Sciatic nerve (tissue), 2 donors: ENCODE measurements at regions not wholly inside any gene's neighbourhood (a gene's known extent, or its start where the extent isn't known, plus 50 kb on each side); places are given as distances from the start of the nearest gene placed in this dataset.
"Not testable (repeated sequence)": the region's sequence is repeated elsewhere in the genome, so short reads cannot be mapped to it uniquely, and the experiment has no call there.

Experiments used
- ATAC-seq: fragments of 200-7000 bp; cut with Tn5 transposase; one replicate; pipeline ENCODE4 v1.9.1; 2020; ENCODE audit warnings: mild to moderate bottlenecking, moderate library complexity
- DNase-seq: peaks from one replicate; pipeline ENCODE4 v3.0.0-alpha.2; 2020; ENCODE audit warnings: low spot score
- intact Hi-C: fragments of 100-400 bp; cut with DNase I; formaldehyde crosslinking; loops from one replicate; pipeline ENCODE4 v1.14.2; 2022
- donor health status: DM: no; HTN: no; CAD: no.
- donor health status: DM: no; HTN: no; CAD: no.

GRCh38 chr2:185436787-185437372 is 301.7 kb upstream of the FSIP2 start:
- DNase-seq, result no peak
- intact Hi-C loops, result no loop called here
- no peak for ATAC-seq

GRCh38 chr2:185441486-185442005 is 297.1 kb upstream of the FSIP2 start:
- no peak for DNase-seq
- intact Hi-C loops, result no loop called here
- ATAC-seq, result no peak

GRCh38 chr2:185456517-185456916 is 282.1 kb upstream of the FSIP2 start:
- intact Hi-C loops, result no loop called here
- DNase-seq (no peak), ATAC-seq (peak; percentile 86)

GRCh38 chr2:185463481-185463880 is 275.1 kb upstream of the FSIP2 start:
- no peak for DNase-seq
- no peak for ATAC-seq

GRCh38 chr2:185466915-185467314 is 271.7 kb upstream of the FSIP2 start:
- intact Hi-C loops, result no loop called here
- DNase-seq (no peak), ATAC-seq (no peak)

More at GRCh38 chr2:185463481-185463880, 275.1 kb upstream of the FSIP2 start:
- intact Hi-C loops, result no loop called here

- DNase-seq (no peak), ATAC-seq (no peak)
- intact Hi-C loops, result no loop called here
Observed at GRCh38 chr2:185471441-185471840, 267.2 kb upstream of the FSIP2 start.

GRCh38 chr2:185472574-185472973 is 266.0 kb upstream of the FSIP2 start:
- intact Hi-C loops, result no loop called here
- ATAC-seq, result no peak
- DNase-seq, result no peak

GRCh38 chr2:185473838-185474237 is 264.8 kb upstream of the FSIP2 start:
- DNase-seq (no peak), ATAC-seq (no peak)
- intact Hi-C loops, result no loop called here

- DNase-seq (no peak), ATAC-seq (no peak)
- intact Hi-C loops, result no loop called here
Observed at GRCh38 chr2:185475914-185476313, 262.7 kb upstream of the FSIP2 start.

GRCh38 chr2:185477452-185477851 is 261.2 kb upstream of the FSIP2 start:
- intact Hi-C loops, result no loop called here
- DNase-seq, result no peak
- no peak for ATAC-seq

GRCh38 chr2:185484602-185485001 is 254.0 kb upstream of the FSIP2 start:
- DNase-seq (no peak), ATAC-seq (no peak)
- intact Hi-C loops, result no loop called here

GRCh38 chr2:185502351-185502750 is 236.3 kb upstream of the FSIP2 start:
- intact Hi-C loops, result no loop called here
- ATAC-seq (no peak), DNase-seq (no peak)

- intact Hi-C loops, result no loop called here
- ATAC-seq (no peak), DNase-seq (no peak)
Observed at GRCh38 chr2:185507719-185508118, 230.9 kb upstream of the FSIP2 start.

GRCh38 chr2:185510060-185510459 is 228.5 kb upstream of the FSIP2 start:
- ATAC-seq (no peak), DNase-seq (no peak)

GRCh38 chr2:185511925-185512324 is 226.7 kb upstream of the FSIP2 start:
- no peak for ATAC-seq
- intact Hi-C loops, result no loop called here
- DNase-seq, result no peak

More at GRCh38 chr2:185510060-185510459, 228.5 kb upstream of the FSIP2 start:
- intact Hi-C loops, result no loop called here

GRCh38 chr2:185522472-185522871 is 216.1 kb upstream of the FSIP2 start:
- intact Hi-C loops, result no loop called here
- ATAC-seq (no peak), DNase-seq (no peak)

- intact Hi-C loops, ATAC-seq: not testable (repeated sequence)
Observed at GRCh38 chr2:185524242-185524641, 214.4 kb upstream of the FSIP2 start.

GRCh38 chr2:185526161-185526560 is 212.4 kb upstream of the FSIP2 start:
- DNase-seq, result no peak
- intact Hi-C loops, result no loop called here
- no peak for ATAC-seq

More at GRCh38 chr2:185524242-185524641, 214.4 kb upstream of the FSIP2 start:
- not testable (repeated sequence) for DNase-seq

- ATAC-seq, result no peak
- intact Hi-C loops, result no loop called here
- DNase-seq, result no peak
Observed at GRCh38 chr2:185531721-185532120, 206.9 kb upstream of the FSIP2 start.

GRCh38 chr2:185537689-185538088 is 200.9 kb upstream of the FSIP2 start:
- no peak for DNase-seq
- no peak for ATAC-seq
- intact Hi-C loops, result no loop called here

GRCh38 chr2:185567196-185567595 is 171.4 kb upstream of the FSIP2 start:
- intact Hi-C loops, result no loop called here
- no peak for ATAC-seq
- DNase-seq, result no peak
